Ovary (tissue), 7 donors: ENCODE measurements at regions not wholly inside any gene's neighbourhood (a gene's known extent, or its start where the extent isn't known, plus 50 kb on each side); places are given as distances from the start of the nearest gene placed in this dataset.
A peak's percentile ranks its signal among the peaks of the same experiment; 100 is the strongest.
"Not testable (repeated sequence)": the region's sequence is repeated elsewhere in the genome, so short reads cannot be mapped to it uniquely, and the experiment has no call there.

Source experiments
- DNase-seq, 5 donors: peaks; one replicate each; pipeline ENCODE4 v3.0.0-alpha.2; 2019 to 2020
- H3K27ac ChIP-seq, 2 donors: fragments of 200-600 bp; one replicate each; pipeline versions ENCODE4 v1.5.1 to v1.8.0; 2019 to 2022
- H3K27me3 ChIP-seq: fragments of 200-600 bp; one replicate; pipeline ENCODE4 v1.8.0; 2022
- H3K36me3 ChIP-seq: fragments of 200-600 bp; sonication (generic); one replicate; pipeline ENCODE4 v1.5.1; 2019
- H3K4me1 ChIP-seq: one replicate; pipeline ENCODE4 v1.8.1; 2013; ENCODE audit warnings: mild to moderate bottlenecking, moderate library complexity; ENCODE audit not compliant: insufficient read depth
- H3K4me3 ChIP-seq: fragments of 200-600 bp; sonication (generic); one replicate; pipeline ENCODE4 v1.5.1; 2017
- H3K9me3 ChIP-seq, 2 donors: fragments of 200-600 bp in 1 of 2; sonication (generic) in 1 of 2; one replicate each; pipeline versions ENCODE4 v1.5.1 to v1.8.1; 2013 to 2019; ENCODE audit warnings: mild to moderate bottlenecking in 1 of 2, moderate library complexity in 1 of 2
- WGBS, 3 donors: extraction: QIAGEN DNeasy Blood & Tissue Kit in 1 of 3; methylation state at CpG; one replicate each; pipeline versions ENCODE4 v1.1.5 to v1.1.7; 2013 to 2017; 5-methylcytosine and 5-hydroxymethylcytosine counted together
- intact Hi-C, 4 donors: fragments of 100-400 bp; cut with DNase I; formaldehyde crosslinking; loops; one replicate each; pipeline versions ENCODE4 v1.11.0 to v1.15.1; 2022 to 2023
- donor health status: DM: no; HTN: no; CAD: no; lungs with moderate emphysema.
- donor health status: DM: no; HTN: no; CAD: no.
- donor health status: Bipolar disorder and iron deficiency.
- donor health status: DM: no; HTN: no; CAD: no.
- donor health status: DM: yes; HTN: yes; CAD: no.

DNA sequence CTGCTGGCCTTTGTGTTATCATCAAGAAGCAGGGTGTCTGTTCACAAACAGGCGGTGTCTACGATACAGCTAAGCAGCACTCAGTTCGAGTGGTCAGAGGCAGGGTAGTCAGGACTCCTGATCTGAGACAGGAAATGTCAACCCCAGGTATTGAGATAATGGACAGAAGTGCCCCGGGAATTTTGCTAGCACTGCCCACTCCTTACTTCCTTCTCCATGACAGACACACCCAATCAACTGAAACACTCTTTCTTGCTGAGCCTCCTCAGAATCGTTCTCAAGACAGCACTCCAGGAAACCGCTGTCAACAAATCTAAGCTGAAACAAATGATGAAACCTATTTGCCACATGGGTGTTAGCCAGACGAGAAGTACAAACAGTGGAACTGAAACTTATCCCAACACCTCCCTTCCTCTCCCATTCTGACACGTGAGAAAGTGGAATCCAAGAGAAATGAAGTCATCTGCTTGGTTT is 109.3 kb downstream of the GTF2IRD2B start:
- DNase-seq, H3K27ac ChIP-seq, H3K4me1 ChIP-seq, H3K9me3 ChIP-seq, H3K27me3 ChIP-seq, intact Hi-C loops, H3K4me3 ChIP-seq, H3K36me3 ChIP-seq: not testable (repeated sequence)
- WGBS, 3 donors, result no CpG with 5 or more reads among the region's 8 CpGs

DNA sequence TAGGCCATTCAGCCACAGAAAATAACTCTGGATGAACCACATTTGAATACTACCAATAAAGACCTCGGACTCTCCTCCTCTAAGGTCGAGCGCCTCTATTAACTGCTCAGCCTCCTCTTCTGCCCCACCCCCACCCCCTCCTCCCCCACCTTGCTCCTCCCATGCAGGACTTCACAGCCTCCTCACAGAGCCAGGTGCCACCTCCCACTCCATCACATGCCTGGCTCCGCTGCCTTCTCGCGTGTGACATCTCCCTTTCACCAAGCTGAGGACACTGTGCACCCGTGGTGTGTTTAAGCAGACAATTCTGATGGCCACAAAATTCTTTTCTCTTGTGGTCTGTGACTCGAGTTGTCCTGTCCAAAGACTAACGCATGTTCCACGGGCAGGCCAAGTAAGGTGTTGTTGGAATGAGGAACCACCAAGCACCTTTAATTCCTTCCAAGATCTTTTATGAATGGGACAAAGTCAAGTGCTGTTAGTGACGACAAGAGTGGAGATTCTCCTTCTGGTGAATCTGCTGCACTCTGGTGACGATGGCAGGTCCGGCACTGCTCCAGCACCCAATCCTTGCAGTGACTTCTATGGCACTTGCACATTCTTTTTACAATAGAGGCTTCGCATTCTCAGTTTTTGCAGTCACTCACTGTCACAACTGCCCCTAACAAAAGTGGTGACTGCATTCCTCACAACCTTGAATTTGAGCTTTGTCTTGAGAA is 113.1 kb downstream of the GTF2IRD2B start:
- WGBS, 3 donors, result no CpG with 5 or more reads among the region's 14 CpGs
- H3K36me3 ChIP-seq, intact Hi-C loops, H3K27ac ChIP-seq, DNase-seq, H3K9me3 ChIP-seq, H3K4me3 ChIP-seq, H3K27me3 ChIP-seq, H3K4me1 ChIP-seq: not testable (repeated sequence)

DNA sequence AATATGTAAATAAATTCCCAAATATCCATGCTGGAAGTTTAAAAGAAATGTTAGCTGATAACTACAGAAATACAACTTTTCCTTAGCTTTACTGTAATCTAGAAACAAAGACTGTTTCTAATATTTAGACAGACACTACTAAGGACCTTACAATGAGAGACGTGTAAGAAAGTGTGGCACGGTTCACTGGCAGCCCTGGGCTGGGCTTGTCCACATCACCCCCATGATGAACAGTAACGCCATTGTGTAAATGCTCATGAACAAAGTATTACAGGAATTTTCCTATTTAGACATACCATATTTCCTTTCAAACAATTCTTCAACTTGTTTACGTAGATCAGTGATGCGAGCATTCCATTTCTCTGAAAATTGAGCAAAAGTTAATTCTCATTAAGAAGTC is 123.1 kb downstream of the GTF2IRD2B start:
- H3K36me3 ChIP-seq, DNase-seq, intact Hi-C loops, H3K4me3 ChIP-seq, H3K4me1 ChIP-seq, H3K27ac ChIP-seq, H3K27me3 ChIP-seq, H3K9me3 ChIP-seq: not testable (repeated sequence)
- WGBS, 3 donors, result no CpG with 5 or more reads among the region's 5 CpGs

DNA sequence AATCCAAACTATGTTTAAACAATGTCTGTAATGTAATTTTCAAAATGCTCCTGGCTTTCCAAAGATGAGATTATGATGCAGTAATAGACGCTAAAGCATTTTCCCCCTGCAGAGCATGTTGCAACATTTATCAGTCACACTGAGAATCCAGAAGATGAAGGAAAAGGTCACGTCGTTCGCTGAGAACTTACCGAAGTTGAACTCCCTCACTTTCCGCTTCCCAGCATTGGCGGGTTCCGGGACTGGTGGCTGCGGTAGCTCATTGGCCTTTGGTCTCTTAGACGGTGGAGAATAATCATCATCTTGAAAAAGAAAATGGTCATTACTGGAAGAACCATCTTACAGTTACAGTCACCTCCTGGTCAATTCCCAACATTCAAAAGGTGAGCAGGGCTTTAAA is 124.6 kb downstream of the GTF2IRD2B start:
- H3K27ac ChIP-seq, H3K9me3 ChIP-seq, H3K36me3 ChIP-seq, H3K27me3 ChIP-seq, DNase-seq, intact Hi-C loops, H3K4me3 ChIP-seq, H3K4me1 ChIP-seq: not testable (repeated sequence)
- no CpG with 5 or more reads among the region's 10 CpGs for WGBS, 3 donors

DNA sequence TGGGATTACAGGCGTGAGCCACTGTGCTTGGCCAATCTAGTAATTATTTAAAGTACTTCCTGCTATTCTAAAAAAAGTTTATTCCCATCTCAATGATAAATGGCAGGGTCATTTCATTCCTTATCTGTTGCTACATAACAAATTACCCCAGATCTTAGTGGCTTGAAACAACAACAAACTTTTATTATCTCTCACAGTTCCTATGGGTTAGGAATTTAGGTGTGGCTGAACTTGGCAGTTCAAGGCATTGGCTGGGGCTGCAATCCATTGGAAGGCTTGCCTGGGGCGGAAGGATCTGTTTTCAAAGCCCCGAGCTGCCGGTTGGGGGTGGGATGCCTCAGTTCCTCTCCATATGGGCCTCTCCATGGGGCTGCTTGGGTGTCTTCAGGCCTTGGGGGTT is 133.7 kb downstream of the GTF2IRD2B start:
- DNase-seq, H3K4me1 ChIP-seq, H3K27ac ChIP-seq, H3K36me3 ChIP-seq, H3K27me3 ChIP-seq, H3K9me3 ChIP-seq, H3K4me3 ChIP-seq, intact Hi-C loops: not testable (repeated sequence)
- WGBS, 3 donors, result no CpG with 5 or more reads among the region's 4 CpGs

DNA sequence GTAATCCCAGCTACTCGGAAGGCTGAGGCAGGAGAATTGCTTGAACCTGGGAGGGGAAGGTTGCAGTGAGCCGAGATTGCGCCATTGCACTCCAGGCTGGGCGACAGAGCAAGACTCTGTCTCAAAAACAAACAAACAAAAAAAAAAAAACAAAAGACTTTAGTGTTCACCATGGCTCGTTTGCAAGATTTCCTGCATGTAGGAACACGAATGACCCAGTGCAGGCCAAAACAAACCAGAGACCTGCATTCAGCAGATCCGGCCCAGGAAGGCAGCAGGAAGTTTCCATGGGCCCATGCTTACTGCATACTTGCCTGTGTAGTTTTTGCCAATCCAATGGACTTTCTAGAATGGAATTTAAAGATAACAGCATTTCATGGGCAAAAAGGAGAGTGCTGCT is 137.2 kb downstream of the GTF2IRD2B start:
- H3K4me1 ChIP-seq, H3K9me3 ChIP-seq, DNase-seq, H3K4me3 ChIP-seq, H3K27ac ChIP-seq, H3K36me3 ChIP-seq, intact Hi-C loops, H3K27me3 ChIP-seq: not testable (repeated sequence)
- 52 to 68% (median 67%) methylated on average over 3 to 5 of the region's 7 CpGs for WGBS, 3 donors

DNA sequence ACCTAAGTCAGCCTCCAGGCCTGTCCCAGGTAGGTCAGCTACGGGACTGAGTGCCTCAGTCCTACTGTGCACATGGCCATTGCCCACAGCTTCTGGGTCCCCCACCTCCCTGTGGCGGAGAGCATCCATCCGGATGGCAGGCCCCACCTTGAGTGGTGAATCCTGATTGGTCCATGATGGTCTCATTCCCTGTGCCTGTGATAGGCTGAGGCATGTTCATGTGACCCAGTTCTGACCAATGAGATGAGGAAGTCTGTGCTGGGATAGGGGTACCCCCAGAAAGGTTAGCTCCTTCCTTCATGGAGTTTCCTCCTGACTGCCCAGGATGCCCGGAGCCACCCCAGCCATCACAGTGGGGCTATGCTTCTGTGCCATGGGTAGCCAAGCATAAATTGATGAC is 138.2 kb downstream of the GTF2IRD2B start:
- intact Hi-C loops, H3K27ac ChIP-seq, H3K4me3 ChIP-seq, H3K4me1 ChIP-seq, H3K9me3 ChIP-seq, DNase-seq, H3K27me3 ChIP-seq, H3K36me3 ChIP-seq: not testable (repeated sequence)
- WGBS, 3 donors, result no CpG with 5 or more reads among the region's 4 CpGs

DNA sequence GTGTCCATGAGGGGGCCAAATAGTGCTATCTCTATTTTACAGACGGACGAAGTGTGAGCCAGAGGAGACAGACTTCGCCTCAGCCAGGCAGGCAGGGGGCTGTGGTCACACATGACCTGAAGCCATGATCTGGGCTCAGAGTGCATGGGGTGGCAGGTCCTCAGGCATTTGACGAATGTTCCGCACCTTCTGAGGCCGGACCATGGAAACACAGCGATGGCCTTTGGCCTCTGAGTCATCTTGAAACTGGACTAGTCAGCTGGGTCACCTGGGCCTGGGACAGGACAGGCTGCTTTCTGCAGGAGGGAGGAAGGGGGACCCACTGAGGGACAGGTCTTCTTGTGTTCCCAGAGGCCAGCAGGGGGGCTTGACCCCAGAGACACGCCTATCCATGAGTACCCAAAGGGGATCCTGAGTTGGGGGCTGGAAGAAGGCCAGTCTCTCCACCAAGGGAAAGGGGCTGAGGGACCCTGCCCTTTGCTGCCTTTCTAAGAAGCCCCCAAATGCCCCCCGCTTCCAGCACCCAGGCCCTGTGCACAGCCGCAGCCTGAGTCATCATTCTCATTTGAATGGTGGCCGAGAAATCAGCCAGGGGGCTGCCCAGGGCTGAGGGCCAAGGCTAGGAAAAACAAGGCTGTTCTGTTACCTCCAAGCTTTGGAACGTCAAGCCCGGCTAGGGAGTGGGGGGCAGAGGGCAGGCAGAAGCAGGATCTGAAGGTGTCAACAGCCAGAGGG is 142.9 kb downstream of the GTF2IRD2B start:
- H3K9me3 ChIP-seq, H3K4me1 ChIP-seq: not testable (repeated sequence)
- WGBS, 3 donors, result no CpG with 5 or more reads among the region's 13 CpGs

DNA sequence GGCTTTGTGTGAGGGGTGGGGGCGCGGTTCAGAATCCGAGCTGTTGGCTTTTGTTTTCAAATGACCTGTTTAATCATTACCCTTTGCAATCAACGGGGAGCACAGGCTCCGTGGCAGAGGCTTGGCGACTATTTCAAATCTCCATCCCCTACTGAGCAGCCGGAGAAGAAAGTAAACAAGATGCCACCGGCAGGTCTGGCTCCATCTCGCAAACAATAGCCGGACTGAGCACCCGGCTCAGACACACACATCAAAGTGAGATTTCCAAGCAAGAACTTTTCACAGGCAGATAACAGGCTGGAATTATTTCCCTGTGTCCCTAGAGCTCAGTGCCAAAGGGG is 143.4 kb downstream of the GTF2IRD2B start:
- H3K4me1 ChIP-seq, H3K27ac ChIP-seq, H3K9me3 ChIP-seq, intact Hi-C loops, H3K27me3 ChIP-seq, DNase-seq, H3K4me3 ChIP-seq, H3K36me3 ChIP-seq: not testable (repeated sequence)
- WGBS, 3 donors, result no CpG with 5 or more reads among the region's 11 CpGs

More for the DNA sequence above, 142.9 kb downstream of the GTF2IRD2B start:
- H3K36me3 ChIP-seq, H3K27me3 ChIP-seq, DNase-seq, H3K27ac ChIP-seq, intact Hi-C loops, H3K4me3 ChIP-seq: not testable (repeated sequence)

DNA sequence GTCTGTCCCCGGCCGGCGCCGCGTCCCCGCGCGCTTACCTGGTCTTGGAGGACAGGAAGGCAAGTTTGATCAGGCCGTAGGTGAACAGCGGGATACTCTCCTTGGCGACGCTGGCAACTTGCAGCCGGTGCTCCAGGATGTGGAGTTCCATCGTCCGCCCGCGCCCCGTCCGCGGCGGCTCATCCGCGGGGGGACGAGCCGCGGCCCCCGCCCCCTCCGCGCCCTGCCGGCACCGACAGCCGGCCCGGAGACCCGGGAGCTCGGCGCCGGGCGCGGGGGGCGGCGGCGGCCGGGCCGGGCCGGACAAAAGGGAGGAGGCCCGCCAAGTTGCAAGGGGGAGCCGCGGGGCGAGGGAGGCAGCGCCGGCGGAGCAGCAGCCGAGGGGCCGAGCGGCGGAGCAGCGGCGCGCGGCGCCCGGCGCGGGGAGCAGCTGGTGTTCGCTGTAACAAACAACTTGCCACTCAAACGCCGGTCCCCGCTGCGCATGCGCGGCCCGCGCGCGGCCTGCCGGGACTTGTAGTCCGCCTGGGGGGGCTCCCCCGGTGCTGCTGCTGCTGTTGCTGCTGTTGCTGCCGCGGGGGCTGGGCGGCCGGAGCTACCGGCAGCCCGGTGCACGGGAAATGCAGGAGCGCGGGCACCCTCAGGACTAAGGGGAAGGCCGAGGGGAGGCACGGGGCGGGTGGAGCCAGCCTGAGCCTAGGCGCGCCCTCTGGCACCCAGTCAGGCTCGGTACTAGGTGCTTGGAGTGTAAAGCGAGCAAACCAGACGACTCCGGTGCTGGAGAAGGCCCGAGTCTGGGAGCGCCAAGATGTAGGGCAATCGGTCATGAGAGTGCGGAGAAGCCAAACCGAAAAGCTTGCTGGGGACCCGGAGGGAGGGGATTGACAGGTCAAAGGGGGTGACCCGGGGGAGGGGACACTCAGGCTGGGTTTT is 145.1 kb downstream of the GTF2IRD2B start:
- H3K4me3 ChIP-seq, result not testable (repeated sequence)

DNA sequence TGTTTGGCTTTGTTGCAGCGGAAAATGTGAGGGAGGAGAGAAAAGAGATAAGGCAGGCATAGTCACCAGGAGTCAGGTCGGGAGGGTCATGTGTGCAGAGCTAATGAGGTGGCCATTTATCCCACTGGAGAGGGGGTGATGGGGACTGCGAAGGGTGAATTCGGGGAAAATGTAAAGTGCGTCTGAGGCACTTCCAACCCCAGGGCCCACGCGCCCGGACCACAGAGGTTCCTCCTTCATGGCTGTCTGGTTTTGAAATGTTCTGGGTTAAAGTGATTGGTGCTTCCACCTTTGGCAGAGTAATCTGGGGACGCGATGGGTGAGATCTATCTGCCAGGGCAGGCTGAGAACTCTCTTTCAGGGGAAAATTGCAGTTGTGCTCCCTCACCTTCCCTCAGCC is 145.9 kb downstream of the GTF2IRD2B start:
- intact Hi-C loops, DNase-seq, H3K36me3 ChIP-seq, H3K4me1 ChIP-seq, H3K27ac ChIP-seq, H3K9me3 ChIP-seq, H3K4me3 ChIP-seq, H3K27me3 ChIP-seq: not testable (repeated sequence)
- WGBS, 3 donors, result 33% methylated on average over 1 of the region's 10 CpGs; no CpG with 5 or more reads in 2 of the 3 donors

More for the DNA sequence above, 145.1 kb downstream of the GTF2IRD2B start:
- H3K27me3 ChIP-seq, H3K9me3 ChIP-seq, H3K36me3 ChIP-seq, H3K4me1 ChIP-seq, intact Hi-C loops, H3K27ac ChIP-seq: not testable (repeated sequence)
- peak in 1 of 5 donors; percentile 48 for DNase-seq
- 0 to 2% (median 0%) methylated on average over 1 to 8 of the region's 103 CpGs for WGBS, 3 donors
